Retinal pigment epithelial cell (primary cell): ENCODE measurements at regions not wholly inside any gene's neighbourhood (a gene's known extent, or its start where the extent isn't known, plus 50 kb on each side); places are given as distances from the start of the nearest gene placed in this dataset.

Source experiments
- DNase-seq: peaks from one replicate; pipeline ENCODE4 v3.0.0-alpha.2; 2010; ENCODE audit warnings: low read depth
- H3K4me3 ChIP-seq: 2 replicates; pipeline ENCODE4 v1.5.1; 2011; ENCODE audit warnings: mild to moderate bottlenecking, low read length, control low read depth, moderate library complexity
- TF ChIP-seq, protein P1 (sequence below): conservative IDR thresholded peaks from 2 replicates; pipeline ENCODE4 v1.5.1; 2011; ENCODE audit warnings: low read depth, low read length, control low read depth, inconsistent platforms

DNA sequence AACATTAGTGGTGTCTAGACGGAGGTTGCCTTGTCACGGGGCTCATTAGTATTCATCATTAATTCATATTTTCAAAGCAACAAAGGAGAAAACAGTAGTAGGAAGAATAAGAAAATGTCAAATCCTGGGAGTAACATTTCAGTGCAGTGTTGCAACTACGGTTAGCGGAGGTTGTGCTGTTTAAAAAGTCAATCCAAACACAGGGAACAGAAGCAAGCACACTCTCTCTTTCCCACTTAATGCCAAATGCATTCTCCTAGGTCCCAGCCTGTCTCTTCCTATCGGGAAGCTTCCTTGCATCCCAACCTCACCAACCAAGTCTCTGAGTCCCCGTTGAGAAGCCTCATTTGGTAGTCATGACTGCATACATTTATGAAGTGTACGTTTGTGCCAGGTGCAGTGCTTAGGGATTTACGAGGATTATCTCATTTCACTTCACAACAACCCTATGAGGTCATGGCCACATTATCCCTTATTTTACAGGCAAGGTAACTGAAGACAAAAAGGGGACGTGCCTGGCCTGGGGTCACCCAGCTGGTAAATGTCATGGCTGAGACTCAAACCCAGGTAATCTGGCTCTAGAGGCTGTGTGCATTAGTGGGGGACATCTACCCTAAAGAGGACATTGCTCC is 283.6 kb upstream of the SALL1 start:
- peak; percentile 23 for DNase-seq
- TF ChIP-seq, protein P1, sequence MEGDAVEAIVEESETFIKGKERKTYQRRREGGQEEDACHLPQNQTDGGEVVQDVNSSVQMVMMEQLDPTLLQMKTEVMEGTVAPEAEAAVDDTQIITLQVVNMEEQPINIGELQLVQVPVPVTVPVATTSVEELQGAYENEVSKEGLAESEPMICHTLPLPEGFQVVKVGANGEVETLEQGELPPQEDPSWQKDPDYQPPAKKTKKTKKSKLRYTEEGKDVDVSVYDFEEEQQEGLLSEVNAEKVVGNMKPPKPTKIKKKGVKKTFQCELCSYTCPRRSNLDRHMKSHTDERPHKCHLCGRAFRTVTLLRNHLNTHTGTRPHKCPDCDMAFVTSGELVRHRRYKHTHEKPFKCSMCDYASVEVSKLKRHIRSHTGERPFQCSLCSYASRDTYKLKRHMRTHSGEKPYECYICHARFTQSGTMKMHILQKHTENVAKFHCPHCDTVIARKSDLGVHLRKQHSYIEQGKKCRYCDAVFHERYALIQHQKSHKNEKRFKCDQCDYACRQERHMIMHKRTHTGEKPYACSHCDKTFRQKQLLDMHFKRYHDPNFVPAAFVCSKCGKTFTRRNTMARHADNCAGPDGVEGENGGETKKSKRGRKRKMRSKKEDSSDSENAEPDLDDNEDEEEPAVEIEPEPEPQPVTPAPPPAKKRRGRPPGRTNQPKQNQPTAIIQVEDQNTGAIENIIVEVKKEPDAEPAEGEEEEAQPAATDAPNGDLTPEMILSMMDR: no peak
- no peak overlapping the region for H3K4me3 ChIP-seq

DNA sequence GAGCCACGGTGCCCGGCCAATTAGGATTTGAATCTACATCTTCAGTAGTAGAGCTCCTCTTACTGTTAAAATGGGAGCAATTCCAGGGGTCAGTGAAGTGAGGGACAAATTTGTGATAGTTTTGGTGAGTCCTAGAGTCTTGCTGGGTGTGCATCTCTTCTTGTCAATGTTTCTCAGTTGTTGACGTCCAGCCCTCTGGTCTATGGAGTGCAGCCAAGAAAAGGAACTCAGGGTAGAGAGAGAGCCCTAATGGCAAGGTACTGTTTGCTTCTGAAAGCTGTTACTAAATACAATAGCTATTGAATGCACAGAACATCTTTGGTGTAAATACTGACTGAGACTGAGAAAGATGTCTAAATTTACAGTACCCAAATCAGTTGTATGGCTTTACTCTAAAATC is 282.5 kb upstream of the SALL1 start:
- TF ChIP-seq, protein P1: no peak

DNA sequence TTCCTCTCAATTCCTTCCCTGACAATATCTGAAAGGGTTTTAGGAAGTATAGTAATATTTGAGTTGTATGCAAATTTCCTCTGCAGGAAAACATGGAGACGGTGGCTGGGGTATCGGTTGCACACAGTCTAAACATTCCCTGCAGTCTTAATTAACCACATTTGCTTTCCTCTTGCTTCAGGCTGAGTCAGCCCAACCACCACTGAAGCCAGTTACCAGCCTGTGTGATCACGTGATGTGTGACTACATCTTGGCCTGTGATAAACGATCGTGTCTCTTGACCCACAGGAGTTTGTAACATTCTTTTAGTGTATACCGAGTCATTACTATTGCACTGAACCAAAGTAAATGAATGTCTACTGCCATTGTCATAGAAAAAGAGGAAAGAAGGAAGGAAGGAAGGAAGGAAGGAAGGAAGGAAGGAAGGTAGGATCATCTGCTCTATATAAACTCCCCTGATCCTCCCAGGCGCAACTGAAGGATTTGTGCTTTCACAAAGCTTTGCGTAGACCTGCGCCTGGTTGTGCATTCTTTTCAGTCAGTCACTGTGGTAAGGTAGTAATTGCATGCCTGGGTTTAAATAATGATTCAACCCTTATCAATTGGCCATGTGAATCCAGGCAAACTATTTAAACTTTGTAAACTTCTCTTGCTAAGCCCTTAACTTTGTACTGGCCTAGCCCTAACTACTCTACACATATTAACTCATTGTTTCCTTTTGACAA is 280.6 kb upstream of the SALL1 start:
- TF ChIP-seq, protein P1: no peak
- peak; percentile 94 for DNase-seq

More for the DNA sequence above, 282.5 kb upstream of the SALL1 start:
- H3K4me3 ChIP-seq: no peak overlapping the region
- no peak for DNase-seq

DNA sequence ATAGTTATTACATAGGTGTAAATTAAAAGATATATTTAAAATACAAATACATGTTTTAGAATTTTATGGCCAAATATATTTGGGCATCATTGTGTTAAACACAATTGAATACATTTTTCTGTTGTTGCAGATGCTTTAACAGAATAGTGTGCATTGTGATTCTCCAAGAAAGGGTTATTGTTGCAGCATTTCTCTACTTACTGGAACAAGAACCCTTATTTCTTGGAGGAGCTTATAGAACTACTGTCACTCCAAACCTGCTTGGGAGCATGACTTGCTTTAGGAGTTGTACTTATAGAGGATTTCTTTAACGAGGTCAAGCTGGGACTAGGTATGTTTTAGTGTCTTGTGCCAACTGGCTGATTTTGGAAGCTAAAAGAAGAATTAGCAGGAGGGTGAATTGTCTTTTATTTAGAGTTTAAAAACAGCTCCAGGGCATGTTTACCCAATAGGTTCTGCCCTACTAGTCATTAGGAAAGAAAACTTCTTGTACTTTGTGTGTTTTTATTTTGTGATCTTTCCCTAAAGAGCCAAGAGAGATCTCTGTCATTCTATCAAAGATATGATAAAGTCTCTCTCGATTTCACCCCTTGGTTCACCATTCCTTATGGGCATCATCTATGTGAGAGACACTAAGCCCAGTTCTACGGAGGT is 279.8 kb upstream of the SALL1 start:
- TF ChIP-seq, protein P1: no peak
- no peak overlapping the region for H3K4me3 ChIP-seq
- no peak for DNase-seq

More for the DNA sequence above, 280.6 kb upstream of the SALL1 start:
- no peak overlapping the region for H3K4me3 ChIP-seq

DNA sequence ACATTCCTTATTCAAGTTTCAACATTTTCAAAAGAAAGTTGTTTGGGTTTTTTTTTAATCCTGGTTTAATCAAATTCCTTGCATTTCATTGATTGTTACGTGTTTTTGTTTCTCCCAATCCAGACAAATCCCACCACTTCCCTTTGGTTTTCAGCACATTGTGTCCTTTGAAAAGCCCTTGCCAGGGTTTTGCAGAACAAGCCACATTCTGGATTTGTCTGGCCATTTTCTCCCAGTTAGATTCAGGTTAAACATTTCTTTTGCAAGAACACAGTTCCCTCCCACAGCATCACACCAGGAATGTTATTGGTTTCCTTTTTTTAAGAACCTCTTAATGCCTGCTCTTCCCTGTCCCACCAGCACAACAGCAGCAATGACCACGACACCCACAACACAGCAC is 278.0 kb upstream of the SALL1 start:
- H3K4me3 ChIP-seq: no peak overlapping the region
- TF ChIP-seq, protein P1: no peak
- peak; percentile 27 for DNase-seq

DNA sequence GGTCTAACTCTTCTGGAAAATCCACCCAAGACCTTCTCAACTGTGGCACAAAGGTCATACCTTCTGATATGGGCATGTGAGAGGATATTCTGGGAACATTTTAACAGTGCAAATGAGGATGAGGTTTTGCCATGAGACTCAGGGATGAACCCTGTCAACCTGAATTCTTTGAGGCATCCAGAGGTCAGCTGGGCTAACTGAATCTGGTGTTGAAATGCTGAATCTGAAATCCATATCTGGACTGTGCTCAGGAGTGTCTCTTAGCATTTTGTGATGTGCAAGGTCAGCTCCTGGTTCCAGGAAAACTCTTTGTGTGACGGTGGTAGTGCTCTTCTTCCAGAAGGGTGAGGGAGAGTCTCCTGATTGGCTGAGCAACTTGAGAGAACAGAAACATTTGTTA is 276.0 kb upstream of the SALL1 start:
- DNase-seq: no peak
- TF ChIP-seq, protein P1: no peak
- H3K4me3 ChIP-seq: no peak overlapping the region
